Omental fat pad (tissue), 3 donors: ENCODE measurements at regions not wholly inside any gene's neighbourhood (a gene's known extent, or its start where the extent isn't known, plus 50 kb on each side); places are given as distances from the start of the nearest gene placed in this dataset.

Source experiments
- ATAC-seq: fragments of 150-250 bp; one replicate; pipeline ENCODE4 v1.9.1; 2016; ENCODE audit warnings: mild to moderate bottlenecking, moderate library complexity; ENCODE audit not compliant: low FRiP score
- DNase-seq: peaks from one replicate; pipeline ENCODE4 v3.0.0-alpha.2; 2019; ENCODE audit warnings: low spot score
- TF ChIP-seq, protein P1 (sequence below), 3 donors: fragments of 450-650 bp; IDR thresholded peaks; one replicate each; pipeline ENCODE4 v1.5.1; 2016 to 2017; ENCODE audit warnings: antibody characterized with exemption in 3 of 3, mild to moderate bottlenecking in 3 of 3, moderate library complexity in 2 of 3

DNA sequence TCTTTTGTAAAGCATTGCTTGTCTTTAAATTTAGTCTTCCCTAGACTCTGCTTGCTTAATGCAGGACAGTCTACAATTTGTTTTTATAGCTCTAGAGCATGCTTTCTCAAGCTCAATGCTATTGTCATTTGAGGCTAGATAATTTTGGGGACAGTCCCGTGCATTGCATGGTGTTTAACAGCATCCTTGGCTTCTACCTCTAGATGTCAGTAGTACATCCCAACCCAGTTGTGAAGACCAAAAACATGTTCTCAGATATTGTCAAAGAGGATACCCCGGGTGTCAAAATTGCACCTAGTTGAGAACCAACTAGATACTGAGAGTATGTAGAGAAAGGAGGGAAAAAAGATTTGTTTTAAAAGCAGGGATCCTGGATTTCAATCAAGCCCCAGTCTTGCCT, 277.5 kb downstream of the CEMIP2 start:
- DNase-seq (no peak), ATAC-seq (no peak)
- TF ChIP-seq, protein P1, sequence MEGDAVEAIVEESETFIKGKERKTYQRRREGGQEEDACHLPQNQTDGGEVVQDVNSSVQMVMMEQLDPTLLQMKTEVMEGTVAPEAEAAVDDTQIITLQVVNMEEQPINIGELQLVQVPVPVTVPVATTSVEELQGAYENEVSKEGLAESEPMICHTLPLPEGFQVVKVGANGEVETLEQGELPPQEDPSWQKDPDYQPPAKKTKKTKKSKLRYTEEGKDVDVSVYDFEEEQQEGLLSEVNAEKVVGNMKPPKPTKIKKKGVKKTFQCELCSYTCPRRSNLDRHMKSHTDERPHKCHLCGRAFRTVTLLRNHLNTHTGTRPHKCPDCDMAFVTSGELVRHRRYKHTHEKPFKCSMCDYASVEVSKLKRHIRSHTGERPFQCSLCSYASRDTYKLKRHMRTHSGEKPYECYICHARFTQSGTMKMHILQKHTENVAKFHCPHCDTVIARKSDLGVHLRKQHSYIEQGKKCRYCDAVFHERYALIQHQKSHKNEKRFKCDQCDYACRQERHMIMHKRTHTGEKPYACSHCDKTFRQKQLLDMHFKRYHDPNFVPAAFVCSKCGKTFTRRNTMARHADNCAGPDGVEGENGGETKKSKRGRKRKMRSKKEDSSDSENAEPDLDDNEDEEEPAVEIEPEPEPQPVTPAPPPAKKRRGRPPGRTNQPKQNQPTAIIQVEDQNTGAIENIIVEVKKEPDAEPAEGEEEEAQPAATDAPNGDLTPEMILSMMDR (IDR thresholded peaks at IDR 0.05), result no peak

DNA sequence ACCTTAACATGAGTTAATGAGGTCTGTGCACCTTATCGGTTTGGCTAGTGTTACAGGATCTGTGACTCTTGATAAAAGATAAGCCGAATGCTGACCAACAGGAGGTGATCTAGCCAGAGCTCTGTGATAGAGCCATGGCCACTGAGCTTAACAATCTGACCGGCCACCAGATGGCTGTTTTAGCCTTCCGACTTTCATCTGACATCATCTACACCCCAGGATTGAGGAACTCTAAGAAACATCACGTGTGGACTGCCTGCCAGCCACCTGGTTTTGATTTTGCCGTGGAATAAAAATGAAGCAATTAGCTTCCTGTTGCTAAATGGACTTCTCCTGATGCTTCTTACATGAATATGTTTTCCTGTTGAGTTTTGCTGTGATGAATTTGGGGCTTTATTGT, 281.3 kb downstream of the CEMIP2 start:
- DNase-seq (no peak), ATAC-seq (no peak)
- TF ChIP-seq, protein P1 (IDR thresholded peaks at IDR 0.05), result no peak

DNA sequence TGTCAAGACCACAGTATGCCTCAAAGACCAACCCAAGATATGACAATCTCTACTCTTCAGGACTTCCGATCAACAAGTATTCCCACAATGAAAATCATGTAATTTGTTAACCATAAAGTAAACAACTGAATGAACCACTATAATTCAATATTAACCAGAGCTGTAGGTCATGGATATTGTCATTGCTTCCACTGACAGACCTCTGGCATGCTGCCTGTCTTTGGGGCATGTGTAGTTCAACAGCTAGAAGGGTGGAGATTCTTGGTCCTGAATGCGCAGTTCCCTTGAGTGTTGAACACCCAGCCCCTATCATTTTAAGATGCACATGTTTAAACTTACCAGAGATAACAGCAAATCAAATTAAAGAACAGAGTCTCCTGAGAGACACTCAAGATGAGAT, 283.0 kb downstream of the CEMIP2 start:
- ATAC-seq (no peak), DNase-seq (no peak)
- TF ChIP-seq, protein P1 (IDR thresholded peaks at IDR 0.05), result no peak

DNA sequence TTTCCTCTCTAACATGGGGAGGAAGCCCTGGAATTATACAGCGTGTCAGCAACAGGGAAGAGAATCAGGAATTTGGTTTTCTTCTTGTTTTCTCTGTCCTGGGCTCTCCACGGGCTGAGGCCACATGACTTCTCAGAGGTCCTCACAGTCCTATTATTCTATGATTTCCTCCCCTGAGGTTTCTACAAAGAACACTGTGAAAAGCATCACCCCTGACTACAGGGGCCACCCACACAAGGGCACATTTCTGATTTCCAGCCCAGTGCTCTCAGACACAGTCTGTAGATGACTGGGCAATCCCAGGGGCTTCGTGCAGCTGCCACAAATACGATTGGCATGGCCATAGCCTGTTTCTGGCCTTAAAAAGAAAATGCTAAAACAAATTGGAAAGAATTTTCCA, 284.9 kb downstream of the CEMIP2 start:
- ATAC-seq (no peak), DNase-seq (no peak)
- TF ChIP-seq, protein P1 (IDR thresholded peaks at IDR 0.05), result no peak

DNA sequence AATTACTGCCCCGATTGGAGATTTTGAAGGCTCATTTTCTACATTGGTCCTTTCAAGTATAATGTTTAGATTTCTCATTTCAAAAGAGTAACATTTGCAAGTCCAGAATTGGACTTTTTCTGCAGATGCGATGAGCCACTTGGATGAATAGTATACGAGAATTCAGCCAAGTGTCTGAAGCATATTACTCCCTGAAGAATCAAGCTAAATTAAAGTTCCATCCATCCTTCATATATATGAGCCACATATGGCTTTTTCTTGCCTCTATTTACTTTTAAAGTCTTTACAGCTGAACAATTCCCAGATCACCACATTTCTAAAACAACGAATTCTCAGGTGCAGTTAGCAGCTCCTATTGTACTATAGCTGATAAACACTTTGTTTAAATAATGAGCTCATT, 288.7 kb downstream of the CEMIP2 start:
- ATAC-seq (no peak), DNase-seq (no peak)
- TF ChIP-seq, protein P1 (IDR thresholded peaks at IDR 0.05), result no peak

DNA sequence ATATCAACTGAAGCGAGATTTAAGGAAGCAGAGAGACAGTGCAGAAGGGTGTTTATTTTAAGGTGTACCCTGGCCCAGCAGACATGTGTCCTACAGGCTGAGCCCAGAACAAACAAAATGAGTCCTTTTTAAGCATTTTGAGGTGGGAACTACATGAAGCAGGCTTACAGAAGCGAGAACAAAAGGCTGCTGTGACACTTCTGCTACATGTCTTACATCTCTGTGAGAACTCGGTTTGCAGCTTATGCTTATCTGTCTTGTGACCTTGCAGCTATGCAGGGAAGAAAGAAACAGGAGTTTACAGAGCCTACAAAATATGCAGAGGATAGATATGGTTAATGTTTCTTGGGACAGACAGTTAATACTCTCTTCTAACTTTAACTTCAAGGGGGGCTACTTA, 295.9 kb downstream of the CEMIP2 start:
- TF ChIP-seq, protein P1 (IDR thresholded peaks at IDR 0.05), result no peak
- ATAC-seq, result no peak
- no peak for DNase-seq

DNA sequence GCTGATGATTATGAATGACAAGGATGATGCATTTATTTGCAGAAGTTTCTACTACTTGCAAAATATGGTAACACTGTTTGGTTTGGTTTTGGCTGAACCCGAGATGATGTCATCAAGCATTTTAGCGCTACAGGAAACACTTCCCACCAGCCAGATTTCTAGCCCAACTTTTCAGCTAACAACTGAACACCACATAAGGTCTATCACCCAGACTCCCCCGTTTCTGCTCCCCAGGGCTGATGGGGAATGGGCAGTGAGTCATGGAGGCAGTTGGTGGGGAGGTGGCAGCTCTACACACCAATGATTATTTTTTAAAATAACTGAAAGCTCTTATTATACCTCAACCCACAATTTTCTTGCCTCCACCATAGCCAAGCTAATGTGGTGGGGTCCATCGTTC, 302.9 kb downstream of the CEMIP2 start:
- no peak for DNase-seq
- TF ChIP-seq, protein P1 (IDR thresholded peaks at IDR 0.05), result no peak
- ATAC-seq, result no peak
